ENCODE measurements at regions not wholly inside any gene's neighbourhood (a gene's known extent, or its start where the extent isn't known, plus 50 kb on each side); places are given as distances from the start of the nearest gene placed in this dataset.

DNA sequence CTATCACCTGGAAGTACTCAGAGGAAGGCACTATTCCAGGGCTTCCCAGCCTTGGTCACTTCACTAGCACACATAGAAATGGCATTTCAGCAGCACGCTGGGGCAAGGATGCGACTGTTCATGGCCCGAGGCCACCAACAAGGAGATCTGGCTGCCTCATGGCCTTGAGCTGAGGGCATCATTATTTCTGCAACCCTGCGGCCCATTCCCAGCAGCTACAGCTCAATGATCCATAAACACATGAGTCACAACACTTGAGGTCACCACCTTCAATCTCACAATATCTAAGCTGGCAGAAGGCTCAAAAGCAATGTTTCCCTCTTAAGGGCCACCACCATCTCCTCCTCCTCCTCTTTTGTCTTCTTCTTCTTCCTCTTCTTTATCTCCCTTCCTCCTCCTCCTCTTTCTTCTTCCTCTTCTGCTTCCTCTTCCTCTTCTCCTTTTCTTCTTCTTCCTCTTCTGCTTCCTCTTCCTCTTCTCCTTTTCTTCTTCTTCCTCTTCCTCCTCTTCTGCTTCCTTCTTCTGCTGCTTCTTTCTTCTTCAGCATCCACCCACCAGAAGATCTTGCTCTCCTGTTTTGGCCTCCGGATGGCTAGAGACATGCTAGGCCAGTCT, 382.9 kb upstream of the CNR1 start:
- TF ChIP-seq YY1 (IDR thresholded peaks at IDR 0.05; ENCODE audit: insufficient read depth, insufficient read length): no peak
- TF ChIP-seq ZNF274 (IDR thresholded peaks at IDR 0.05; ENCODE audit: low read depth, low read length): no peak

All from NT2/D1 (cell line).